ENCODE measurements at regions not wholly inside any gene's neighbourhood (a gene's known extent, or its start where the extent isn't known, plus 50 kb on each side); places are given as distances from the start of the nearest gene placed in this dataset.
"Not testable (repeated sequence)": the region's sequence is repeated elsewhere in the genome, so short reads cannot be mapped to it uniquely, and the experiment has no call there.

GRCh38 chr7:101753316-101753715 lies 64.1 kb upstream of the CUX1 start:
- Mint-ChIP-seq H3K36me3 (ENCODE audit: insufficient read depth, unreplicated experiment) (no peaks in the 10 kb centered on the region), H3K4me3 (ENCODE audit: low read depth, unreplicated experiment) (no peak overlapping the region), H3K27me3 (ENCODE audit: unreplicated experiment) (no peaks in the 10 kb centered on the region), H3K4me1 (ENCODE audit: low read depth, unreplicated experiment) (no peaks in the 10 kb centered on the region), H3K9me3 (ENCODE audit: low read depth, unreplicated experiment) (no peaks in the 10 kb centered on the region), H3K27ac (ENCODE audit: unreplicated experiment) (no peak overlapping the region)
- DNase-seq = no peak
- intact Hi-C loops (cut with micrococcal nuclease; ENCODE audit: unreplicated experiment) = no loop called here
- BruUV-seq (replicated peaks) = no TSS peak
- TF ChIP-seq CTCF (IDR thresholded peaks at IDR 0.05; ENCODE audit: unreplicated experiment) = no peak
- CTCF ChIA-PET = no interaction called here

- BruUV-seq (replicated peaks) = no TSS peak
- peak overlapping the region; percentile 44 for H3K4me3 Mint-ChIP-seq (ENCODE audit: low read depth, unreplicated experiment)
- no peaks in the 10 kb centered on the region for H3K4me1 Mint-ChIP-seq (ENCODE audit: low read depth, unreplicated experiment)
- intact Hi-C loops (cut with micrococcal nuclease; ENCODE audit: unreplicated experiment) = no loop called here
- no peak overlapping the region for H3K27ac Mint-ChIP-seq (ENCODE audit: unreplicated experiment)
- no peaks in the 10 kb centered on the region for H3K27me3 Mint-ChIP-seq (ENCODE audit: unreplicated experiment)
- no peaks in the 10 kb centered on the region for H3K36me3 Mint-ChIP-seq (ENCODE audit: insufficient read depth, unreplicated experiment)
- no peak for TF ChIP-seq CTCF (IDR thresholded peaks at IDR 0.05; ENCODE audit: unreplicated experiment)
- DNase-seq = no peak
- H3K9me3 Mint-ChIP-seq (ENCODE audit: low read depth, unreplicated experiment) = no peaks in the 10 kb centered on the region
- CTCF ChIA-PET = no interaction called here
These were observed 62.8 kb upstream of the CUX1 start for GRCh38 chr7:101754424-101755159.

- no peaks in the 10 kb centered on the region for H3K36me3 Mint-ChIP-seq (ENCODE audit: insufficient read depth, unreplicated experiment)
- H3K9me3 Mint-ChIP-seq (ENCODE audit: low read depth, unreplicated experiment) = no peaks in the 10 kb centered on the region
These were observed 59.5 kb upstream of the CUX1 start for GRCh38 chr7:101757879-101758278.

GRCh38 chr7:101758519-101758918 lies 58.9 kb upstream of the CUX1 start:
- H3K27me3 Mint-ChIP-seq (ENCODE audit: unreplicated experiment); H3K9me3 Mint-ChIP-seq (ENCODE audit: low read depth, unreplicated experiment); intact Hi-C loops (cut with micrococcal nuclease; ENCODE audit: unreplicated experiment); H3K36me3 Mint-ChIP-seq (ENCODE audit: insufficient read depth, unreplicated experiment); H3K4me3 Mint-ChIP-seq (ENCODE audit: low read depth, unreplicated experiment); DNase-seq; BruUV-seq (replicated peaks); H3K4me1 Mint-ChIP-seq (ENCODE audit: low read depth, unreplicated experiment); CTCF ChIA-PET; H3K27ac Mint-ChIP-seq (ENCODE audit: unreplicated experiment): not testable (repeated sequence)

More at GRCh38 chr7:101757879-101758278, 59.5 kb upstream of the CUX1 start:
- no peak overlapping the region for H3K27ac Mint-ChIP-seq (ENCODE audit: unreplicated experiment)
- BruUV-seq (replicated peaks) = no TSS peak
- DNase-seq = no peak
- no peaks in the 10 kb centered on the region for H3K4me1 Mint-ChIP-seq (ENCODE audit: low read depth, unreplicated experiment)
- H3K27me3 Mint-ChIP-seq (ENCODE audit: unreplicated experiment) = no peaks in the 10 kb centered on the region
- H3K4me3 Mint-ChIP-seq (ENCODE audit: low read depth, unreplicated experiment) = no peak overlapping the region
- intact Hi-C loops (cut with micrococcal nuclease; ENCODE audit: unreplicated experiment) = no loop called here
- TF ChIP-seq CTCF (IDR thresholded peaks at IDR 0.05; ENCODE audit: unreplicated experiment) = no peak
- CTCF ChIA-PET = no interaction called here

GRCh38 chr7:101764221-101764620 lies 53.2 kb upstream of the CUX1 start:
- intact Hi-C loops (cut with micrococcal nuclease; ENCODE audit: unreplicated experiment) = no loop called here
- Mint-ChIP-seq H3K36me3 (ENCODE audit: insufficient read depth, unreplicated experiment) (no peaks in the 10 kb centered on the region), H3K27ac (ENCODE audit: unreplicated experiment) (no peak overlapping the region), H3K4me3 (ENCODE audit: low read depth, unreplicated experiment) (no peak overlapping the region), H3K9me3 (ENCODE audit: low read depth, unreplicated experiment) (no peaks in the 10 kb centered on the region), H3K4me1 (ENCODE audit: low read depth, unreplicated experiment) (no peaks in the 10 kb centered on the region), H3K27me3 (ENCODE audit: unreplicated experiment) (peaks cover 2% of the 10 kb centered on the region)
- BruUV-seq (replicated peaks) = no TSS peak
- TF ChIP-seq CTCF (IDR thresholded peaks at IDR 0.05; ENCODE audit: unreplicated experiment) = no peak
- DNase-seq = no peak
- CTCF ChIA-PET = no interaction called here

Data from Calu3 (cell line).